ENCODE measurements at regions not wholly inside any gene's neighbourhood (a gene's known extent, or its start where the extent isn't known, plus 50 kb on each side); places are given as distances from the start of the nearest gene placed in this dataset.

DNA sequence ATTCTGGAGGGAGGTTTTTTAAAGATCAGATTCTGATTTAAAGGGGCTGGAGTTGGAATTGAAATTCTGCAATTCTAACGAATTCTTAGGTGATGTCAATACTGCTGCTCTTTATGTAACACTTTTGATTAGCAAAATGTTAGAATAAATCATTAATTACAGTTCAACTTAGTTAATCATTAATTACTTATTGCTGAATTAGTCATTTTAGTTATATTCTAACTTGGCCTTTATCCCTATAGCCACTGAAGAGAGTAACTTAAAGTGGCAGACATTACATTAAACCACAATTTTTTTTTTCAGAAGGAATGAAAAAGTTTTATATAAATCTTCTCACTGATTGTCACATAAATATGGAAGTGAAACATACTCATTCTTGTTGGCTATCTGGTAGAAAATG is 206.6 kb upstream of the ITM2A start:
- TF ChIP-seq CTCF (IDR thresholded peaks at IDR 0.05) (no peak), POLR2A (IDR thresholded peaks at IDR 0.05) (no peak)

Measured in right lobe of liver (tissue), 4 donors.